Hepatocyte (in vitro differentiated cells): ENCODE measurements at regions not wholly inside any gene's neighbourhood (a gene's known extent, or its start where the extent isn't known, plus 50 kb on each side); places are given as distances from the start of the nearest gene placed in this dataset.

ENCODE experiments used
- EZH2 ChIP-seq: fragments of 200-600 bp; sonication (generic); IDR thresholded peaks from 2 replicates; pipeline ENCODE4 v1.6.1; 2016; ENCODE audit warnings: antibody characterized with exemption, mild to moderate bottlenecking, borderline replicate concordance
- EZH2phosphoT487 ChIP-seq: fragments of 200-600 bp; sonication (generic); IDR thresholded peaks from one replicate; pipeline ENCODE4 v1.6.1; 2018; ENCODE audit warnings: antibody characterized with exemption, mild to moderate bottlenecking, low read depth, moderate library complexity; ENCODE audit not compliant: unreplicated experiment, severe bottlenecking
- TF ChIP-seq, protein P1 (sequence below): fragments of 200-600 bp; sonication (generic); IDR thresholded peaks from 2 replicates; pipeline ENCODE4 v1.5.1; 2016; ENCODE audit warnings: antibody characterized with exemption, mild to moderate bottlenecking; ENCODE audit not compliant: poor library complexity

- TF ChIP-seq, protein P1, sequence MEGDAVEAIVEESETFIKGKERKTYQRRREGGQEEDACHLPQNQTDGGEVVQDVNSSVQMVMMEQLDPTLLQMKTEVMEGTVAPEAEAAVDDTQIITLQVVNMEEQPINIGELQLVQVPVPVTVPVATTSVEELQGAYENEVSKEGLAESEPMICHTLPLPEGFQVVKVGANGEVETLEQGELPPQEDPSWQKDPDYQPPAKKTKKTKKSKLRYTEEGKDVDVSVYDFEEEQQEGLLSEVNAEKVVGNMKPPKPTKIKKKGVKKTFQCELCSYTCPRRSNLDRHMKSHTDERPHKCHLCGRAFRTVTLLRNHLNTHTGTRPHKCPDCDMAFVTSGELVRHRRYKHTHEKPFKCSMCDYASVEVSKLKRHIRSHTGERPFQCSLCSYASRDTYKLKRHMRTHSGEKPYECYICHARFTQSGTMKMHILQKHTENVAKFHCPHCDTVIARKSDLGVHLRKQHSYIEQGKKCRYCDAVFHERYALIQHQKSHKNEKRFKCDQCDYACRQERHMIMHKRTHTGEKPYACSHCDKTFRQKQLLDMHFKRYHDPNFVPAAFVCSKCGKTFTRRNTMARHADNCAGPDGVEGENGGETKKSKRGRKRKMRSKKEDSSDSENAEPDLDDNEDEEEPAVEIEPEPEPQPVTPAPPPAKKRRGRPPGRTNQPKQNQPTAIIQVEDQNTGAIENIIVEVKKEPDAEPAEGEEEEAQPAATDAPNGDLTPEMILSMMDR = no peak
- TF ChIP-seq EZH2 (no peak), EZH2phosphoT487 (no peak)
Measured at GRCh38 chr2:64860936-64861335, 128.3 kb upstream of the SLC1A4 start.
